Activated CD4-positive, alpha-beta T cell treated with anti-CD3 and anti-CD28 coated beads, Interleukin-2, amount 50 U/mL, for 16 hours (primary cell): ENCODE measurements at regions not wholly inside any gene's neighbourhood (a gene's known extent, or its start where the extent isn't known, plus 50 kb on each side); places are given as distances from the start of the nearest gene placed in this dataset.
"Not testable (repeated sequence)": the region's sequence is repeated elsewhere in the genome, so short reads cannot be mapped to it uniquely, and the experiment has no call there.

Source experiments
- DNase-seq: peaks from one replicate; pipeline ENCODE4 v3.0.0-alpha.2; 2020

DNA sequence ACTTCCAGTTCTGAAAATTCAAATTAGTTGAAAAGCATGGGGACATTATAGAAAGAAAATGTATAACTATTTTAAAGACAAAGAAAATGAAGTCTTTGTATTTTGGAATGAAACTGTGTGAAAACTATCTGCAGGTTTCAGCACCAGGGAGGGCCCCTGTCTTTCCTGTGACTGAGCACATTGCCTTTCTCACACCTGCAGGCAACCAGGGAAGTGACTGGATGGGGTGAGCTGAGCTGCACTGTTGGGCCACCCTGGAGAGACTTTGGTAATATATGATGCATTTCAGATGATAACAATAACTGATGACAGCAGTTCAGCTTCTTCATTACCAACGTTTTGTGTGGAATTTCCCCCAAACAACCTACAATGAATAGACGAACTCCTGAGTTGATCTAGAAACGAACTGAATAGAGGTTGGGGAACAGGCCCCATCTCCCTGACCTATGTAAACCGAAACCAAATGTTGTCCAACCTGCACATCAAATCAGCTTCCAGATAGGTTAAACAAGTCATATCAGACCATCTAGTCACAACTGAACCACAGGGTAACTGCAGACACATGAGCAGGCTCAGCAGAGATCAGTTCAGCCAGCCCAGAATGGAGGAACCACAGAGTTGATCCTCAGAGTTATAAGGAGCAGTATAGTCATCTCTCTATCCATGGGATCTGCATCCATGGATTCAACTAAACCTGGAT, 1402.2 kb downstream of the RPIA start:
- DNase-seq: not testable (repeated sequence)

DNA sequence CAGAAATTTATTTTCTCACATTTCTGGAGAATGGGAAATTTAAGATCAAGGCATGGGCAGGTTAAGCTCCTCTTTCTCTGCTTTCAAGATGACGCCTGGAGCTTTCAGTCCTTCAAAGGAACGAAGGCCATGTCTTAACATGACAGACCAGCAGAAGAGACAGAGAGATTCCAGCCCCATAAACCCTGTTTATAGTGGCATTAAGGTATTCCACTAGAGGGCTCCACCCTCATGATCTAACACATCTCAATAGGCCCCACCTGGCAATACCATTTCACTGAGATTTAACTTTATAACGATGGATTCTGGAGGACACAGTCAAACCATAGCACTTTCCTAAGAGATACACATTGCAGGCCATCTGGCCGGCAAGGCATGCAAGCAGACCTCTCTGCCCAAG, 1406.1 kb downstream of the RPIA start:
- DNase-seq: not testable (repeated sequence)

DNA sequence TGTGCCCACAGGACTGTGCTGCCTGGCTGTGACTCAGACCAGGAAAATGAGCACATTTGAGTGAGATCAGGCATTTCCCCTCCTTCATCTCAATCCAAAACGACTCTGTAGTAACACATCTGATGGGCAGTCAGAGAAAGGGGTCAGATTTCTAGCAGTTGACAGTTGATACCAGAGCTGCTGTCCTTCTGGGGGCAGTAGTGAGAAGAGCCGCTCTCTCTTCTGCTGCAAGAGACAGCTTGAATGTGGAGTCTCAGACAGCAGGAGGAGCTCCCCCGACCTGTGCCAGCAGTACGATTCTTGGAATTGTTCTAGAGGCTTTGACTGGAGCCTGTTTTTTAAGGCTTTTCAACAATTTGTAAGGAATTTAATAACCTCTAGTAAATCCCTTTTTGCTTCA, 1413.7 kb downstream of the RPIA start:
- DNase-seq: not testable (repeated sequence)

DNA sequence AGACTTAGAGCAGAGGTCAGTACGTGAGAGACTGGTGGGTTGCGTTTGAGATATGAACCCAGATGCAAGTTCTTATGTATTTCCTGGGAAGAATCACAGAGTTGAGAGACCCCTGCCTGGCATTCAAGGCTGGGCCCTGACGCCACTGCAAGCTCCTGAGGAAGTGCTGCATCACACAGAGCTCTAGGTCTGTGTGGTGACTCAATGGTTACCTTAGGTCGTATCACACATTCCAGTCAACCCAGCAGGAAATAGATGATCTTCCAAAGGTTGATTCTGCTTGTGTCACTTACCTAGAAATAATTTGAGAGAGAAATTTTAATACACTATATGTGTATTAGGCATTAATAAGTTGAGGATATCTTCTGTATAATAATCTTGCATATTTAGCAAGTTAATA, 1431.9 kb downstream of the RPIA start:
- not testable (repeated sequence) for DNase-seq

DNA sequence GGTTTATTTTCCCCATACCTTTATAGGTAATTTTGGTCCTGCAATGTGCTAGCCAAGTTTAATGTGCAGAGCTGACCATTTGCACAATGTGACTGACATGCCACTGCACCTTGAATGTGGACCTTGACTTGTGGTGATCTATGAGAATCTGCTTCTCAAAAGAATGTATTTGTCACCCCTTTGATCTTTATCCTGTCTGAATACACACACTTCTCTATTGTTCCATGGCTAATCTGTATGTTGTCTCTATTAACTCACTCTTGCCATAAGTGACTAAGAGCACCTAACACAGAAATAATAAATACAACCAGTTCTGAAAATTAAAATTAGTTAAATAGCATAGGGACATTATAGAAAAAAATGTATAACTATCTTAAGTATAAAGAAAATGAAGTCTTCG, 1447.6 kb downstream of the RPIA start:
- DNase-seq: not testable (repeated sequence)

DNA sequence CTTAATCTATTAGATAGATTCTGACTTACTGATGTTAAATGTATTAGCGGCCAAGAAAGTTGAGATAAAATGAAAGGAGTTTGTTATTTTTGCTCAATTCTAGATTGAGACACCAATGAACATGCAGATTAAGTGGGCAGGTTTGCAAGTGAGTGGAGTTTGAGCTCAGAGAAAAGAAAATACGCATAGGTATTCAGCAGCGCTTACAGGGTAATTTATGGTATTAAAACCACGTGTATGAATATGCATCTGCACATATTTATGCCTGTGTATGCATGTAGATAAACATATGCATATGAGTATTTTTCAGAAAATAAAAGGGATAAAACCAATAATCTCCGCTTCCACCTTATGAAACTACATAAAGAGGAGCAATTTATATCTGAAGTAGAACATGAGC, 1450.1 kb downstream of the RPIA start:
- DNase-seq: not testable (repeated sequence)

DNA sequence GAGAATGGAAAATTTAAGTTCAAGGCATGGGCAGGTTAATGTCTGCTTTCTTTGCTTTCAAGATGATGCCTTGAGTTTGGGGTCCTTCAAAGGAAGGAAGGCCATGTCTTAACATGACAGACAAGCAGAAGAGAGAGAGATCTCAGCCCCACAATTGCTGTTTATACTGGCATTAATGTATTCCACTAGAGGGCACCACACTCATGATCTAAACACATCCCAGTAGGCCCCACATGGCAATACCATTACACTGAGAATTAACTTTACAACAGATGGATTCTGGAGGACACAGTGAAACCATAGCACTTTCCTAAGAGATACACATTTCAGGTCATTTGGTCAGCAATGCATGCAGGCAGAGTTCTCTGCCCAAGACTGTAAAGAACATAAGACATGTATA, 1460.3 kb downstream of the RPIA start:
- not testable (repeated sequence) for DNase-seq

DNA sequence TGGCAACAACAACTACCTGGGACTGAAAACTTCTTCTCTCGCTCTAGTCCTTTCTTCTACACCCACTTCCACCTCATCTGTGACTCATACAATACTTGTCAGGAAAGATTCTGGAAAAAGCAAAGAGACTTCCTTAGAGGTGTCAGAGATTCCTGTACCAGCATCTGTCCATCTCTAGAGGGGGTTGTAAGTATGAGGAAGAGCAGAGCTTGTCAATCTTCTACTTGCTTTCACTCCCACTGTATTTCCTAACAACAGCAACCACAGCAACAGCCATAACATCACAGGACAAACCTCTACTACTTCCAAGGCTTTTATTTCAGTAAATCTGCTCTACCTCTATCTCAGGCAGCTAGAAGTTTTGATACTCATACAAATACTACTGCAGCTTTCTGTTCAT, 1479.5 kb downstream of the RPIA start:
- not testable (repeated sequence) for DNase-seq

DNA sequence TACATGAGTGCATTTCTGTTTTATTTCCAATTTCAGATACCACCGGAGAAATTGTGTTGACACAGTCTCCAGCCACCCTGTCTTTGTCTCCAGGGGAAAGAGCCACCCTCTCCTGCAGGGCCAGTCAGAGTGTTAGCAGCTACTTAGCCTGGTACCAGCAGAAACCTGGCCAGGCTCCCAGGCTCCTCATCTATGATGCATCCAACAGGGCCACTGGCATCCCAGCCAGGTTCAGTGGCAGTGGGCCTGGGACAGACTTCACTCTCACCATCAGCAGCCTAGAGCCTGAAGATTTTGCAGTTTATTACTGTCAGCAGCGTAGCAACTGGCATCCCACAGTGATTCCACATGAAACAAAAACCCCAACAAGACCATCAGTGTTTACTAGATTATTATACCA, 1481.6 kb downstream of the RPIA start:
- DNase-seq: not testable (repeated sequence)

DNA sequence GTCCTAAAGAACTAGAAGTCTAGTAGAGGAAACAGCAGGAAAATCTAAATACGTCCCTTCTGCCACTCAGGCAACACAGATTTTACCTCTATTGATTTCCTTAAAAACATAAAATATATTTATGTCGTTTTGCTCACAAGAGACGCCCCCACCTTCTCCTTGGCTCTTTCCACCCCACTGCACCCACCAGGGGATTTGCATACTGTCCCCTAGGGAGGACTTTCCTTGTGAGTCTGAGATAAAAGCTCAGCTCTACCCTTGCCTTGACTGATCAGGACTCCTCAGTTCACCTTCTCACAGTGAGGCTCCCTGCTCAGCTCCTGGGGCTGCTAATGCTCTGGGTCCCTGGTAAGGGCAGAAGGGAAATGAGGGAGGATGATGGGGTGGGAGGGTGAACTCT, 1488.1 kb downstream of the RPIA start:
- not testable (repeated sequence) for DNase-seq

DNA sequence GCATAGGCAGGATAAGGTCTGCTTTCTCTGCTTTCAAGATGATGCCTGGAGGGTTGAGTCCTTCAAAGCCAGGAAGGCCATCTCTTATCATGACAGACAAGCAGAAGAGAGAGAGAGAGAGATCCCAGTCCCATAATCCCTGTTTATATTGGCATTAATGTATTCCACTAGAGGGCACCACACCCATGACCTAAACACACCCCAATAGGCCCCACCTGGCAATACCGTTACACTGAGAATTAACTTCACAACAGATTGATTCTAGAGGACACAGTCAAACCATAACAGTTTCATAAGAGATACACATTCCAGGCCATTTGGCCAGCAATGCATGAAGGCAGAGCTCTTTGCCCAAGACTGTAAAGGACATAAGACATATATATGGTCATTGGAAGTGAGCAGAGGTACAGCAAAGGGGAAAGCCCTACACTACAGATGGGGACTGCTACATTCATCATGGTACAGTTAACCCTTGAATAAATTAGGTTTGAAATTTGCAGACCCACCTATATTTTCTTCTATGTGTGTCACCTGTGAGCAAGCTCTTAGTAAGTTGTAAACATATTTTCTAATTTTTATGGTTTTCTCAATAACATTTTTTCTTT, 1516.1 kb downstream of the RPIA start:
- DNase-seq: peak; percentile 12

DNA sequence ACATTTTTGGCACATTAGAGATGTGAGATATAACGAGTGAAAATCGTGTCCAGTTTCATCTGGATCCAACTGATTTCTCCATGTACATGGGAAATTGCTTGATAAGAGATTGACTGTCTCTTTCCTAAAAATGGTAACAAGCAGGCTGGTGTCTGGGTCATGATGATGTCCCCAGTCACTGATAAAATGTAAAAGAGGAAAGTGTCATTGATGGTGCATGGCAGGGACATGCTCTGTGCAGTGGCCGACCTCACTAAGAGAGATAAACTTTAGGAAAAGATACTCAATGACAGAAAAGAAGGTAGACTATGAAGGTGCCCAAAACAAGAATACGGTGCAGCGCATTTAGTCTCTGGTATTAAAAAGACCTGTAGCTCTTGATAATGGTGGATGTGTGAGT, 1517.5 kb downstream of the RPIA start:
- DNase-seq: no peak

DNA sequence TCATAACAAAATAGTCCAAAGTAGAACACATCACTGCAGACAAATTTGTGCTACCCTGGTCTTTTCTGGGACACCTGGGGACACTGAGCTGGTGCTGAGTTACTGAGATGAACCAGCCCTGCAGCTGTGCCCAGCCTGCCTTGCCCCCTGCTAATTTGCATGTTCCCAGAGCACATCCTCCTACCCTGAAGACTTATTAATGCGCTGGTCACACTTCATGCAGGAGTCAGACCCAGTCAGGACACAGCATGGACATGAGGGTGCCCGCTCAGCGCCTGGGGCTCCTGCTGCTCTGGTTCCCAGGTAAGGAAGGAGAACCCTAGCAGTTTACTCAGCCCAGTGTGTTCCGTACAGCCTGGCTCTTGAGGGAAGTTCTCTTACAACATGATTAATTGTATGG, 1518.3 kb downstream of the RPIA start:
- no peak for DNase-seq

DNA sequence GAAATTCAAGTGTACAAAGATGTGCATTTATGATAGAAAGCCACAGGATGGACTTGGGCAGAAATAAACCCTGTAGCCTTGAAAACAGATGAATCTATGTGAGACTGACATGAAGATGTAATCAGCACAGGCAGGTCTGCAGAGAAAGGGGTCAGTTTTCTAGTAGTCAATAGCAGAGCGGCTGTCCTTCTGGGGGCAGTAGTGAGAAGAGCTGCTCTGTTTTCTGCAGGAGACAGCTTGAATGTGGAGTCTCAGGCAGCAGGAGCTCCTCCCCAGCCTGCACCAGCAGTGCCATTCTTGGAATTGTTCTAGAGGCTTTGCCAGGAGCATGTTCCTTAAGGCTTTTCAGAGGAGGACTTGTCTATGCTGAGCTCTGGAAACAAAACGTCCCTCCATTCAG, 1524.4 kb downstream of the RPIA start:
- not testable (repeated sequence) for DNase-seq

DNA sequence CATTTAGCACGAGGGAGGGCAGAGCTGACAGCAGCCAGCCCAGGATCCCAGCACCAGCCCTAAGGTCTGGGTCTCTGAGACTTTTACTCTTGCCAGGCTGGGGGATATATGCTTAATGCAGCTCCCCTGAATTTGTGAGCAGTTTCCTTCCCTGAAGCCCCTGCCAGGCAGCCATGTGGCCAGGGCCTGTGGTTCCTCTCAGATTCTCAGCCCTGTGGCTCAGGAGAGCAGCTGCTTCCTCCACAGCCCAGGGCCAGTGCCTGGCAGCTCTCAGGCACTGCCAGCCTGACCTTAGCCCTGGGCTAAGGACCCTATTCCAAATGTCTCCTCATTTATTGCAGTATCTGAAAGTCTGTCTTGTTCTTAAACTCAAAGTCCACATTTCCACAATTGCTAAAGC, 1525.3 kb downstream of the RPIA start:
- not testable (repeated sequence) for DNase-seq

DNA sequence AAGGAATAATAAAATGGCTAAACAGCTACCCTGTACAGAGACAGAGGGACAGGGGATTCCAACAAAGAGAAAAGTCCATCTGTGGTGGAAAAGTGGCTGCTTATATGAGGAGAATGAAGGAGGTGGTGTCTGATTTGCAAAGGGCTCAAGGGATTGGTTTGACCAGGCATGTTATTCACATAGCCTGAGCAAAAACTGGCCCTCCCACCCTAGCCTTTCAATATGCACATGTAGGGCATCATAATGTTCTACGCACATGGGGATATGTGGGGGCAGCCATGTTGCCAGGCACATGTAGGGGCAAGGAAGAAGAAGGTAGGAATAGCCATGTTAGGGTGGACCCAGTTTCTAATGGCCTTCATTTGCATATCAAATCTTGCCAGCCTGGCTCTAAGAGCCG, 1527.1 kb downstream of the RPIA start:
- not testable (repeated sequence) for DNase-seq

DNA sequence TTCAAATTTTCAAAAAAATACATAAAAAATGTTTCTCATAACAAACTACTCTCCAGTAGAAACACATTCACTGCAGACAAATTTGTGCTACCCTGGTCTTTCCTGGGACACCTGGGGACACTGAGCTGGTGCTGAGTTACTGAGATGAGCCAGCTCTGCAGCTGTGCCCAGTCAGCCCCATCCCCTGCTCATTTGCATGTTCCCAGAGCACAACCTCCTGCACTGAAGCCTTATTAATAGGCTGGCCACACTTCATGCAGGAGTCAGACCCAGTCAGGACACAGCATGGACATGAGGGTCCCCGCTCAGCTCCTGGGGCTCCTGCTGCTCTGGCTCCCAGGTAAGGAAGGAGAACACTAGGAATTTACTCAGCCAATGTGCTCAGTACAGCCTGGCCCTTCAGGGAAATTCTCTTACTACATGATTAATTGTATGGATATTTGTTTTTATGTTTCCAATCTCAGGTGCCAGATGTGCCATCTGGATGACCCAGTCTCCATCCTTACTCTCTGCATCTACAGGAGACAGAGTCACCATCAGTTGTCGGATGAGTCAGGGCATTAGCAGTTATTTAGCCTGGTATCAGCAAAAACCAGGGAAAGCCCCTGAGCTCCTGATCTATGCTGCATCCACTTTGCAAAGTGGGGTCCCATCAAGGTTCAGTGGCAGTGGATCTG, 1529.3 kb downstream of the RPIA start:
- not testable (repeated sequence) for DNase-seq

DNA sequence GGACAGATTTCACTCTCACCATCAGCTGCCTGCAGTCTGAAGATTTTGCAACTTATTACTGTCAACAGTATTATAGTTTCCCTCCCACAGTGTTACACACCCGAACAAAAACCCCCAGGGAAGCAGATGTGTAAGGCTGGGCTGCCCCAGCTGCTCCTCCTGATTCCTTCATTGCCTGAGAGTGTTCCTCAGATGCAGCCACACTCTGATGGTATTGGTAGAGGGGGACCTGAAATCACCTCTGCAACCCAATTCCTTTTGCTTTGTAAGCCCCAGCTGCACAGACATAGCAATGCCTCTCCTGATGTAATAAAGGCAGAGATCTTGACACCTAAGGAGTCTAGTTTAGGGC, 1529.8 kb downstream of the RPIA start:
- no peak for DNase-seq

DNA sequence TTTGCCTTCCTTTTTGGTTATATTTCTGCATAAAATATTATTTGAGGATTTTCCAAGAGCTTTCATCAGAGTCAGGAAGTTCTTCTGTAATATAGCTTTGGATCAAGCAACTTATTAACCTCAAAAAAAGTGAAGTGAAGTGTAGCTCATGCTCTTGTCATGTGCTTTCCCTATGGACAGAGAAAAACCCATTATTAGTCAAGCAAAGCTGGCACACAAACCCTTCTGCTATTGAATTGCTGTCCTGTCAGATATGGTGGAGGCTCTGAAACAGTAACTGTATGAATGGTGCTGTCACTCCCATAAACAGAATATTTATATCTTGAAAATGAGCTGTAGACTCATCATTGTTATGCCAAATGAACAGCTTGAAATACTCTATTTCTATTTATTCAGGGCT, 1533.3 kb downstream of the RPIA start:
- DNase-seq: not testable (repeated sequence)

DNA sequence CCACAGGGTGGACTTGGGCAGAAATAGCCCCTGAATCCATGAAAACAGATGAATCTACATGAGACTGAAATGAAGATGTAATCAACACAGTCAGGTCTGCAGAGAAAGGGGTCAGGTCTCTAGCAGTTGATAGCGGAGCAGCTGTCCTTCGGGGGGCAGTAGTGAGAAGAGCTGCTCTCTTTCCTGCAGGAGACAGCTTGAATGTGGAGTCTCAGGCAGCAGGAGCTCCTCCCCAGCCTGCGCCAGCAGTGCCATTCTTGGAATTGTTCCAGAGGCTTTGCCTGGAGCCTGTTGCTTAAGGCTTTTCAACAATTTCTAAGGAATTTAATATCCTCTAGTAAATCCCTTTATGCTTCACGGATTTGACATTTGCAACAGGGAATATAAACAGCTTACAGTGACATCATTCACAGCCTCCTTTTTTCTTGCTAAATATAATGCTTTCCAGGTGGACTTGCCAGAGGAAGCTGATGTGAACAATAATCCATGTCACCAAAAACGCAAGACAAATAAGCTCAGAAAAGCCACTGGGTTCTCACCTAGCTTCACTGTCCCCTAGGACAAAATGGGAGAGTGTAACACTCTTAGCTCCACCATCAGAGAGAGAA, 1535.1 kb downstream of the RPIA start:
- not testable (repeated sequence) for DNase-seq

DNA sequence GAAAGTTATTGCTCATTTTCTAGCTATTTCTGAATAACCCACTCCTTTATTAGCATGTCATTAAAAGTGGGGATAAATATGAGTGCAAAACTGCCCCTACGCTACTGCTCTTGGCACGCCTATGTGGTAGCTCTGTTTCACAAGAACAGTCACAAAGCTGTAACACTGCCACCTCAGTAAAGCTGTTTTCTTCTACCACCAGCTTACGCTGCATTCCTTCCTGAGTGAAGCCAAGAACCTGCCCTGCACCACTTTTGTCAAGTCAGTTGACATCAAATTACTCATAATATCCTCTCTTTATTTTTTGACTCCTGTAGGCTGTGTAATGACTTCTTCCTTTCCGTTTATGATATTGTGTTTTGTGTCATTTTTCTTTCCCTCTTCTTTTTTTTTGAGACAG, 1539.7 kb downstream of the RPIA start:
- not testable (repeated sequence) for DNase-seq

DNA sequence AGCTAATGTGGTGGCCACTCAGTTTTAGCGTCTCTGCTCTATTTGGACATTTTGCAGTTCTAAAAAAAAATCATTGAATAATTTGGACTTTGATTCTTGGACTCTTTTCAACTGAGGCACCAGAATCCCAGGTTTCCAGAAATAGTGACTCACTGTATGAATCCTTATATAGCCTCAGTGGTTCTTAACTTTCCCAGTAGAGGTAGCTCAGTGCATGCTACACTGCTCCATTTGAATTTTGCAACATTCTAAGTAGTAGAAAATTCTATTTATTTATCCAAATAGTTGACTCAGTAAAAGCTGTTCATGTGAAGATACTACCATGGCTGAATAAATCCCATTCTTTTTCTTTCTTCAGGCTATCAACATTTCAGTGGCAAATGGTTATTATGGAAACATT, 1544.0 kb downstream of the RPIA start:
- DNase-seq: not testable (repeated sequence)

DNA sequence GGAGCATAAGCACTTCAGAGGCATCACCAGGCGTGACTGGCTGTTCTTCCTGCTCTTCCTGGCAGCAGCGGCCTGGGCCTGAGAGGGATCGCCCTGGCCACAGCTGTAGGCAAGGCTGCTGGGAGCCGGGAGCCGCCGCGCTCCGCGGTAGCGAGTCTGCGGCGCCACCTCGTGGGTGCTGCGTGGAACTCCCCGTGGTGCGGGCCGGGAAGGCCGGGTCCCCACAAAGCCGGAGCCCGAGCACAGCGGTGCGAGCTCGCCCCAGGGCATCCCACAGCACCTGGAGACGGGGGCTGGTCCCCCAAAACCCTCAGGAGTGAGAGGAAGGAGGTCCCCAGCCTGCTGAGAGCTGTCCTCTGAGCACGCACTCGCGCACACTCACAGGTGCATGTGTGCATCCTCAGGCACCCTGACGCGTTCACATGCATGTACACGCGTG, 1546.5 kb downstream of the RPIA start:
- DNase-seq: peak; percentile 25
